Retina (tissue), 1 donor: ENCODE measurements at regions not wholly inside any gene's neighbourhood (a gene's known extent, or its start where the extent isn't known, plus 50 kb on each side); places are given as distances from the start of the nearest gene placed in this dataset.
"Not testable (repeated sequence)": the region's sequence is repeated elsewhere in the genome, so short reads cannot be mapped to it uniquely, and the experiment has no call there.

Experiments
- DNase-seq: peaks from one replicate; pipeline ENCODE4 v3.0.0-alpha.2; 2016

GRCh38 chr2:156955701-156956100, 301.8 kb upstream of the GALNT5 start:
- DNase-seq = no peak

- no peak for DNase-seq
Measured at GRCh38 chr2:156956161-156956560, 301.3 kb upstream of the GALNT5 start.

GRCh38 chr2:156958374-156958773, 299.1 kb upstream of the GALNT5 start:
- DNase-seq = no peak

GRCh38 chr2:156959481-156959880, 298.0 kb upstream of the GALNT5 start:
- DNase-seq = no peak

GRCh38 chr2:156982615-156983014, 274.9 kb upstream of the GALNT5 start:
- DNase-seq = no peak

- DNase-seq = no peak
Measured at GRCh38 chr2:156986339-156986988, 271.0 kb upstream of the GALNT5 start.

- DNase-seq = no peak
Measured at GRCh38 chr2:156999661-157000060, 257.8 kb upstream of the GALNT5 start.

- no peak for DNase-seq
Measured at GRCh38 chr2:157004789-157005188, 252.7 kb upstream of the GALNT5 start.

GRCh38 chr2:157015015-157015575, 242.4 kb upstream of the GALNT5 start:
- no peak for DNase-seq

- not testable (repeated sequence) for DNase-seq
Measured at GRCh38 chr2:157023264-157023663, 234.2 kb upstream of the GALNT5 start.

GRCh38 chr2:157024129-157024528, 233.4 kb upstream of the GALNT5 start:
- no peak for DNase-seq

GRCh38 chr2:157032017-157032416, 225.5 kb upstream of the GALNT5 start:
- DNase-seq = no peak

- no peak for DNase-seq
Measured at GRCh38 chr2:157036726-157037125, 220.8 kb upstream of the GALNT5 start.

GRCh38 chr2:157043786-157044185, 213.7 kb upstream of the GALNT5 start:
- DNase-seq = no peak

- DNase-seq = no peak
Measured at GRCh38 chr2:157046396-157046795, 211.1 kb upstream of the GALNT5 start.

GRCh38 chr2:157052685-157053224, 204.8 kb upstream of the GALNT5 start:
- no peak for DNase-seq

GRCh38 chr2:157053876-157054275, 203.6 kb upstream of the GALNT5 start:
- DNase-seq = no peak

- no peak for DNase-seq
Measured at GRCh38 chr2:157055660-157056199, 201.8 kb upstream of the GALNT5 start.

- no peak for DNase-seq
Measured at GRCh38 chr2:157056200-157056676, 201.3 kb upstream of the GALNT5 start.

GRCh38 chr2:157058161-157058560, 199.3 kb upstream of the GALNT5 start:
- no peak for DNase-seq

GRCh38 chr2:157059036-157059435, 198.5 kb upstream of the GALNT5 start:
- no peak for DNase-seq

- no peak for DNase-seq
Measured at GRCh38 chr2:157061799-157062198, 195.7 kb upstream of the GALNT5 start.

- DNase-seq = no peak
Measured at GRCh38 chr2:157067562-157067961, 189.9 kb upstream of the GALNT5 start.

GRCh38 chr2:157068237-157068636, 189.3 kb upstream of the GALNT5 start:
- DNase-seq = no peak
